GM12865 (cell line): ENCODE measurements at regions not wholly inside any gene's neighbourhood (a gene's known extent, or its start where the extent isn't known, plus 50 kb on each side); places are given as distances from the start of the nearest gene placed in this dataset.
"Not testable (repeated sequence)": the region's sequence is repeated elsewhere in the genome, so short reads cannot be mapped to it uniquely, and the experiment has no call there.

ENCODE experiments used
- DNase-seq: peaks from one replicate; pipeline ENCODE4 v3.0.0; 2010; ENCODE audit warnings: low read depth
- H3K4me3 ChIP-seq: 2 replicates; pipeline ENCODE4 v1.5.1; 2011; ENCODE audit warnings: mild to moderate bottlenecking, low read depth, low read length, control low read depth
- TF ChIP-seq, protein P1 (sequence below): IDR thresholded peaks from 2 replicates; pipeline ENCODE4 v1.5.1; 2011; ENCODE audit warnings: low read length, control low read depth, low read depth, inconsistent platforms; ENCODE audit not compliant: insufficient read depth; ENCODE audit errors: missing control alignments

DNA sequence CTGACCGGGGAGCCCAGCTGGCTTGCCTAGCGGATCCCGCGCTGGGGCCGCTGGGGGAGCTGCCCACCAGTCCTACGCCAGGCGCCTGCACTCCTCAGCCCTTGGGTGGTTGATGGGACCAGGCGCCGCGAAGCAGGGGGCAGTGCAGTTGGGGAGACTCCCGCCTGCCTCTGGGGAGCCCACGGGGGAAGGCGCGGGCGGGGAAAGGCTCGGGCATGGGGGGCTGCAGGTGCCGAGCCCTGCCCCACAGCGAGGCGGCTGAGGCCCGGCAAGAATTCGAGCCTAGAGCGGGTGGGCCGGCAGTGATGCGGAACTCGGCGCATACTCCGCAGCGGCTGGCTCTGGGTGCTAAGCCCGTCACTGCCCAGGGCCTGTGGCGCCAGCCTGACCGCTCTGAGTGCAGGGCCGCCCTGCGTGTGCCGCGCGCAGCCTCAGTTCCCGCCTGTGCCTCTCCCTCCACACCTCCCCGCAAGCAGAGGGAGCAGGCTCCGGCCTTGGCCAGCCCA lies 249.1 kb upstream of the TEKT4 start:
- TF ChIP-seq, protein P1, sequence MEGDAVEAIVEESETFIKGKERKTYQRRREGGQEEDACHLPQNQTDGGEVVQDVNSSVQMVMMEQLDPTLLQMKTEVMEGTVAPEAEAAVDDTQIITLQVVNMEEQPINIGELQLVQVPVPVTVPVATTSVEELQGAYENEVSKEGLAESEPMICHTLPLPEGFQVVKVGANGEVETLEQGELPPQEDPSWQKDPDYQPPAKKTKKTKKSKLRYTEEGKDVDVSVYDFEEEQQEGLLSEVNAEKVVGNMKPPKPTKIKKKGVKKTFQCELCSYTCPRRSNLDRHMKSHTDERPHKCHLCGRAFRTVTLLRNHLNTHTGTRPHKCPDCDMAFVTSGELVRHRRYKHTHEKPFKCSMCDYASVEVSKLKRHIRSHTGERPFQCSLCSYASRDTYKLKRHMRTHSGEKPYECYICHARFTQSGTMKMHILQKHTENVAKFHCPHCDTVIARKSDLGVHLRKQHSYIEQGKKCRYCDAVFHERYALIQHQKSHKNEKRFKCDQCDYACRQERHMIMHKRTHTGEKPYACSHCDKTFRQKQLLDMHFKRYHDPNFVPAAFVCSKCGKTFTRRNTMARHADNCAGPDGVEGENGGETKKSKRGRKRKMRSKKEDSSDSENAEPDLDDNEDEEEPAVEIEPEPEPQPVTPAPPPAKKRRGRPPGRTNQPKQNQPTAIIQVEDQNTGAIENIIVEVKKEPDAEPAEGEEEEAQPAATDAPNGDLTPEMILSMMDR = no peak
- H3K4me3 ChIP-seq = no peak overlapping the region
- no peak for DNase-seq

- not testable (repeated sequence) for H3K4me3 ChIP-seq, DNase-seq
These were observed 242.3 kb upstream of the TEKT4 start for GRCh38 chr2:94628953-94629352.

DNA sequence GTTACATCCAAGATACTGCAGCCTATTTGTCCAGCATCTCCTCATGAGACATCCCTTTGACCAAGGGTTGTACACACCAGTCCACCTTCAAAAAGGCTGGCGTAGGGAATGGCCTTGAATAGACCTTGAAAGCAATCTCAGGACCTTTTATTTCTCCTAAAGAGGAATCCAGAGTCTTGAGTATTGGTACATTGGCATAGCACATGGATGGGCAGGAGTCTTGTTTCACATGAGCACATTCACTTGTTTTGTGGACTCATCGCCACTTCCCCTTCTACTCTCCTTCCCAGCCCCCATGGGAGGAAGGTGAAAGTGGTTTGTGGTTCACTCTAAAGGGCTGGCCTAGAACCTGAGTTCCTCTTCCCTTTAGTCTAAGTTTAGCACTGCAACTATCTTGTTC lies 229.8 kb upstream of the TEKT4 start:
- DNase-seq, H3K4me3 ChIP-seq: not testable (repeated sequence)

GRCh38 chr2:94652131-94652530 lies 219.1 kb upstream of the TEKT4 start:
- not testable (repeated sequence) for H3K4me3 ChIP-seq, DNase-seq

DNA sequence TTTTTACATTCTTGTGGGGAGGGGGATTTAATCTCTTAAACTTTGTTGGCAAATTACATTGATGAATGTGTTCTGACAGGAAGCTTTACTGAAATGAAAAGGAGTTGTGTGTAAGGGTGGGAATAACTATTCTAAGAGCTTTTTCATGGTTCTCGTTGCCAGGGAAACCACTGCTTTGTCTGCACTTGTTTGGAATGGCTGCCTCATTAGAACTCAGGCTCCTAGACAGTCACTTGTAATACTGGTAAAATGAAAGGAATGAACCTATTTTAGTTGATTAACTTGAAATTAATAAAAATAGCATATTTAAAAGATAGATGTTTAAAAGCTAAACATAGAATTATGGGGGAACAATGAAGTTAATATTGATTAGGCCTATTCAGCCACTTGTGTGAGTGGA lies 201.4 kb upstream of the TEKT4 start:
- DNase-seq, H3K4me3 ChIP-seq: not testable (repeated sequence)

GRCh38 chr2:94694236-94694635 lies 177.0 kb upstream of the TEKT4 start:
- not testable (repeated sequence) for H3K4me3 ChIP-seq, DNase-seq

- not testable (repeated sequence) for DNase-seq, H3K4me3 ChIP-seq
These were observed 162.2 kb upstream of the TEKT4 start for GRCh38 chr2:94708982-94709381.

GRCh38 chr2:94725543-94725942 lies 145.7 kb upstream of the TEKT4 start:
- no peak for DNase-seq
- TF ChIP-seq, protein P1 = no peak
- H3K4me3 ChIP-seq = no peak overlapping the region

GRCh38 chr2:94735536-94735935 lies 135.7 kb upstream of the TEKT4 start:
- not testable (repeated sequence) for H3K4me3 ChIP-seq, DNase-seq

DNA sequence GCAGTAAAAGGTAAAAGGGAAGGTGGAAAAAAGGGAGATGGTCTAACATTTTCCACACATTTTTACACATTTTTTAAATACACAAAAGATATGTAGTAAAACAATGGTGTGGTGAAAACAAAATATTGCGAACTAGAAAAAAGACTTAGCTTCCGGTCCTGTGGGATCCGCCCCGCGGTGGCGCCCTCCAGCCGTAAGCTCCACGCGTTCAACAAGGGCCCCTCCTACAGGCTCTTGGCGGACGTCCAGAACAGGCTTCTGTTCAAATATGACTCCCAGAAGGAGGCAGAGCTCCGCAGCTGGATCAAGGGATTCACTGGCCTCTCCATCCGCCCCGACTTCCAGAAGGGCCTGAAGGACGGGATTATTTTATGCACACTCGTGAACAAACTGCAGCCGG lies 134.1 kb upstream of the TEKT4 start:
- not testable (repeated sequence) for DNase-seq, H3K4me3 ChIP-seq

DNA sequence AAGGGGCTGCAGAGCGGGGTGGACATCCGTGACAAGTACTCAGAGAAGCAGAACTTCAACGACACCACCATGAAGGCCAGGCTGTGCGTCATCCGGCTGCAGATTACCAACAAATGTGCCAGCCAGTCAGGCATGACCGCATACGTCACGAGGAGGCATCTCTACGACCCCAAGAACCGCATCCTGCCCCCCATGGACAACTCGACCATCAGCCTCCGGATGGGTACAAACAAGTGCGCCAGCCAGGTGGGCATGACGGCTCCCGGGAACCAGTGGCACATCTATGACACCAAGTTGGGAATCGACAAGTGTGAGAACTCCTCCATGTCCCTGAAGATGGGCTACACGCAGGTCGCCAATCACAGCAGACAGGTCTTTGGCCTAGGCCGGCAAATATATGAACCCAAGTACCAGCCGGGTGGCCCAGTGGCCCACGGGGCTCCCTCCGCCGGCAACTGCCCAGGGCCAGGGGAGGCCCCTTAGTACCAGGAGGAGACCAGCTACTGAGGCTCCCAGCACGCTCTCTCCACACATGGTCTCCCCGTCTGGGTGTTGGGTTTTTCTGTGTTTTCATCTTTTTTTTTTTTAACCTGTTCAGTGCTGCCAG lies 133.4 kb upstream of the TEKT4 start:
- not testable (repeated sequence) for DNase-seq, H3K4me3 ChIP-seq

DNA sequence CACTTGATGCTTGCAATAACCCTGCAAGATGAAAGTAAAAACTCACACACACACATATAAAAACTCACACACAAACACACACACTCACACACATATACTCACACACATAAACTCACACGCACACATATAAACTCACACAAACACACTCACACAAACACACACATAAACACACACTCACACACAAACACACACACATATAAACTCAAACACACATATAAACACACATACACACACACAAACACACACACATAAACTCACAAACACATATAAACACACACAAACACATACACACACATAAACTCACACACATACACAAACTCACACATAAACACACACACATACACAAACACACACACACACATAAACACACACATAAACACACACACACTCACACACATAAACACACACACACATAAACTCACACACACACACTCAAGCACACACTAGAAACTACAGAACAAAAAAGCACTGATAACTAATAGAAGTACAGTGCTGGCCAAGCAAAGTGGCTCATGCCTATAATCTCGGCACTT lies 117.7 kb upstream of the TEKT4 start:
- TF ChIP-seq, protein P1 = no peak
- H3K4me3 ChIP-seq = no peak overlapping the region
- DNase-seq = no peak
